ENCODE measurements at regions not wholly inside any gene's neighbourhood (a gene's known extent, or its start where the extent isn't known, plus 50 kb on each side); places are given as distances from the start of the nearest gene placed in this dataset.
"Not testable (repeated sequence)": the region's sequence is repeated elsewhere in the genome, so short reads cannot be mapped to it uniquely, and the experiment has no call there.

DNA sequence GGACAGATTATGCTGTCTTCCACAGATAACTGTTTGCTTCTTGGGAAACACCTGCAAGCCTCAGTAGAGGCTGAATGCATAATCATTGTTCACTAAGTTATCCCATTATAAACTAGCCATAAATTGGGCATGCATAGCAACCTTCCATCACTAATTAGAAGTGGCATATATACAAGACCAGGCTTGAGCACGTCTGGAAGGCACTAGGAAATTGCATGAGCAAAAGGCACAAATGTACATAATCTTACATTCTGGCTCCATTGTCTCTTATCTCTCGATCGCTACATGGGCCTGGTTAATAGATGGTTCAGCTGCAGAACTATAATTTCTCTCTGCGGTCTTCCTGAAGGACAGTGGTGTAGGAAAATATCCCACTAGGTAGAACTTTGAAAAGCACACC is 679.2 kb downstream of the RPL10L start:
- no peak for DNase-seq

DNA sequence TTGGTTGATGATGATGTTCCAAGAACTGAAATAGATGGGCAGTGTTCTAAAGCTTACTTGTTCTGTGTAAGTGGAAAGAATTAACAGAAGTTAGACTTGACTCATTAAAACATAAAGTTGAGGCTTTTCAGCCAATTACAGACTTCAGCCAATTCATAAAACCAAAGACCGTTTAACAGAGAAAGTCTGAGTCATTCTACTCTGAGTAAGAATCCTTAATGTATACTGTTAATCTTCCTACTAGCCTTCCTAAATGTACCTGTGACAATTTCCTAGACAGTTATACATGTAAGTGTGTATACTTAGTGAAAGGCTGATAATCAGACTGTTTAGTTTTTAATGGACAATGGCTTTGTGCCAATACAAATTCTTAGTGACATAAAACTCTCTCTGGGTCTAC is 681.0 kb downstream of the RPL10L start:
- no peak for DNase-seq

DNA sequence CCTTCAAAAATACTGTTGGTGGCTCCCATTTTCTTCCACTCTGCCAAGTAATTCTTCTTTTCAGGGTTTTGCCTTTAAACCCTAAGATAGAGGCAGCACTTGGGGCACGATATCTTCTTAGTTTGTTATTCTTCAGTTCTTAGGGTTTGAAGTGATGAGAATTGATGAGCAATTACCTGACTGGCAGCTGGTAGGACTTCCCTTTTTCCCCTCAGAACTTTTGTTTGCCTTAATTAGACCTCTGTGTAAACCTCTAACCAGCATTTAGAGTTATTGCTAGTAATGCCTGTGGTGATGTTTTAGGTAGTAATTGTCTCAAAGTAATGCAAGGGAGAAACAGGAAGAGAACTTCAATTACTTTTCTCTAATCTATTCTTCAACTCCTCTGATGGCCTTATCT is 683.5 kb downstream of the RPL10L start:
- no peak for DNase-seq

DNA sequence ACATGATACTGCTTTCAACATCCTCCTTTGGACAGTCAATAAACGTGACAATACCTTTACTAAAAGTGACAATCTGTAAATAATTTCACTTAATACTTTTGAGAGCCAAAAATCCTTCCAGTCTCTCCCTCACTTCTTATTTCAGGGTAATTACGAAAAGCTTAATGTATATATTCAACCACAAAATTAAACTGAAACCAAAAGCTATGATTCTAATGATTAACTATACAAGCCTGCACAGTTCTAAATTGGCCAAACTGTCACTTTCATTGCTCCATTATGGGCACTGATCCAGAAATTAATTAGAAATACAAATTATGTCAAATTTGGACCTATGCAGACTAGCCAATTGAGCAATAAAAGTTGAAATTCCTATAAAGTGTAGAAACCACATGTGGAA is 696.5 kb upstream of the MIS18BP1 start:
- no peak for DNase-seq

DNA sequence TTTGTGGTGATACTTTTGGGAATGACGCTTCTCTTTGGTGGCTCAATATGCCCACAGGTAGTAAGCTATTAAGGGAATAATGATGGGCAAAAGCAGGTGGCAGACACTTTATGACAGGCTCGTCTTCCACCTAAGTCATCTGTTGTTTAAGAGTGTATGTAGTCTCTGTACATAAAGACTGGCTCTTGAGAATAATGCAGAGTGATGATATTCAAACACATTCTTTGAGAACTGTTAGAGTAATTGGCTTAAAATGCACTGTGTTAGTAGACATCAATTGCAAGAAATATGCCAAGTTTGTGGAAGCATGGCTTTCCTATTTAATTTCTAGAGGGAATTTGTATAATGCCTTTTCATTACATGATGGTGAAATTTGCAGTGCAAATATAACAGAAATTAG is 694.8 kb upstream of the MIS18BP1 start:
- DNase-seq: no peak

DNA sequence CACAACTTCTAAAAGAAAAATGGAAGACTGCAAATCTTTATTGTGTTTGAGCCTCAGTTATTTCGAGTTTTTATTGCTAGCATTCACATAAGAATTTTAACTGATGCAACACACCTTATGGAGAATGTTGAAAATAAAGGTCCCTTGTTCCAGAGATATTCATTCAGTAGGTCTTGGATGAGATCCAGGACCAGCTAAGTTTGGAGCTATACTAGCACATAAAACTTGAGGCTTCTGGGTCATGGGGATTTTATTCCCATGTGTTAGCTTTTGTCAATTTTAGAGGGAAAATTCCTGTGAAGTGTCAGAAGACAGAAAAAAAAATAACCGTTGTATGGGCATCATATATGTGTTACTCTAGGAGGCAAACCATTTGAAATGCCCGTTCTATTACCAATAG is 693.2 kb upstream of the MIS18BP1 start:
- no peak for DNase-seq

DNA sequence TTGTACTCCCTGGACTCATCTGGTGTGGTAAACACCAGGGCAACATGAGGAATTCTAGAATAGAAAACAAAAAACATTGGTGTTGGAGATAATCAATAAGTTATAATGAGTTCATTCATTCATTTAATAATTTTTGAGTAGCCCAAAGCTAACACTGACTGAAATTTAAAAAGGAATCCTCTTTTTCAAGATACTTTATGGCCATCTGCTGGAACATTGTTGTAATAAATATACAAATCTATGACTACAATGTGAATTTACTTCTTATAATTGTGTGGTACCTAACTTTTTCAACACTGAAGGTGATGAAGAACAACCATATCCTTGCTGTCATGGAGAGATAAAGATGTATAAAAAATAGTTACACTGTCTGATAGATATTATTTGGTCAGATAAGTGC is 687.3 kb upstream of the MIS18BP1 start:
- DNase-seq: no peak

DNA sequence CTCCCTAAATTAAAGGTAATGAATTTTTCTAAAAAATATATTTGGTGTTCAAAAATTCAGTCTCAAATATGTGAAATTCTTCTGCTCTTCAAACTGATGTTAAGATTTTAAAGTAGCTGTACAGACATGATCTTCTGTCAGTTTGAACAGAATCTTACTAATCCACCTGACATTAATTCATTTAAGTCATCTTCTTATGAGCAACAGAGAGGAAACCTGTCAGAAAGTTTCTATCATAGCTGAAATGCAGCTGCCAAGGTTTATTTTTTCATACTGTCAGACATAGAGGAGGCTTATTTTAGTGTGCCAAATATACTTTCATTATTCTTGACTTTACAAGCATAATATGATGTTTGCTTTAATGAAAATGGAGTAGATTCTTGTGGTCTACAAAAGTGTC is 686.6 kb upstream of the MIS18BP1 start:
- no peak for DNase-seq

DNA sequence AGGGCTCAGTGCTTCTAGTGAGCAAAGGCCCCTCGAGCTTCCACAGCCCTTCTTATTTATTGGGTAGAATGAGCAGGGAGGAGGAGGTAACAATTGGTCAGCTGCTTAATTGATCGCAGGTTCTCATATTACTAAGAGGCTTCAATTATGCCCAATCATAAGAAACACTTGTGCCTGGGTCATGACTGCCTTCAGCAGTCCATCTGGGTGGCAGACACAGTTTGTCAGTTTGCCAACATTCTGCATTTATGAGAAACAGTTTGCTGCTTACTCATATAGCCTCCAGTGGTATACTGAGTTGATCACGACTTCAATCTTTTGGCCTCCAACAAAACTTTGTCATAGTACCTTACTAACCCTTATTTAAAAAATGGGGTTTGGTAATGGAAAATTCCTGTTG is 667.0 kb upstream of the MIS18BP1 start:
- DNase-seq: not testable (repeated sequence)

DNA sequence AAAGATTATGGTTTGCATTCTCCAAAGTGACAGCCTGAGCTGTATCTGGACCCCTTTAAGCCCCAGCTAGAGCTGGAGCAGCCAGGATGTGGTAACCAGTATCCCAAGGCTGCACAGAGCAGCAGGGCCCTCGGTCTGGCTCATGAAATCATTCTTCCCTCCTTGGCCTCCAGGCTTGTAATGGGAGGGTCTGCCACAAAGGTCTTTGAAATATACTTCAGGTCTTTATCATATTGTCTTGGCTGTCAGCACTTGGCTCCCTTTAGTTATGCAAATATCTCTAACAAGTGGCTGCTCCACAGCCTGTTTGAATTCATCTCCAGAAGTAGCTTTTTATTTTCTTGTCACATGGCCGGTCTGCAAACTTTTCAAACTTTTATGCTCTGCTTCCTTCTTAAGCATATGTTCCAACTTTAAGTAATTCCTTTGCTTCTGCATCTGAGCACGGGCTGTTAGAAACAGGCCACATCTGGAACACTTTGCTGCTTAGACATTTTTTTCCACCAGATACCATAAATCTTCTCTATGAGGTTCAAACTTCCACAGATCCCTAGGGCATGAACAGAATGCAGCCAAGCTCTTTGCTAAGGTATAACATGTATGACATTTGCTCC is 663.4 kb upstream of the MIS18BP1 start:
- DNase-seq: no peak

DNA sequence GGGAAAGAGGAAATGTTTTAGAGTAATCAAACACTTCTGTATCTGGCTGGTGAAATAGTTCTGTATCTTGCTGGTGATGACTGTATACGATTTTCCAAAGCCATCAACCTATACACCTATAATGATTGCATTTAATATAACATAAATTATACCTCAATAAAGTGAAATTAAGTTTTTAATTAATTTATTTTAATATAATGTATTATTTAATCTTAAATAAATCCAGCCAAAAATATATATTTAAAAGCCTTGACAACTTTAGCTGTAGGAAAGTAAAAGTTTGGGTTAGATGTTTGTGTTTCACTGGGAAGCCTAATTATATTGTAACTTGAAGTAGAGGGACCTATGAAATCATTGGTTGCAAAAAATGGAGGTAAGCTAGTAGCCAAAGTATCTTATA is 654.8 kb upstream of the MIS18BP1 start:
- no peak for DNase-seq

DNA sequence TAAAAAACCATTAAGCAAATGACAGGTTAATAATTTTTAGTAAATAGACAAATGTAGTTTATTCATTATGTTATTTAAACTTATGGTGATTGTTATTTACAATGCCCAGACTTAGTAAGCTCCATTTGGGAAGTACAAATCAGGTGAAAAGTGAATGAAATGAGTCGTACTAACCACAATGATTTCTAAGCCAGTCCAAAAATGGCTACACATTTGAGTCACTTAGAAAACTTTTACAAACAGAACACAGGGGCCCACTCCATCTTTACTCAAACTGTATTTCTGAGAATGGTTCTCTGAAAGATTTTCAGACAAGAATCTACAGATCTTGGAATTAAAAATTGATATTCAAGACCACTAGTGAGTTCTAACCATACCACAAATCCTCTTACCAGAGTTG is 653.3 kb upstream of the MIS18BP1 start:
- DNase-seq: peak; percentile 24

DNA sequence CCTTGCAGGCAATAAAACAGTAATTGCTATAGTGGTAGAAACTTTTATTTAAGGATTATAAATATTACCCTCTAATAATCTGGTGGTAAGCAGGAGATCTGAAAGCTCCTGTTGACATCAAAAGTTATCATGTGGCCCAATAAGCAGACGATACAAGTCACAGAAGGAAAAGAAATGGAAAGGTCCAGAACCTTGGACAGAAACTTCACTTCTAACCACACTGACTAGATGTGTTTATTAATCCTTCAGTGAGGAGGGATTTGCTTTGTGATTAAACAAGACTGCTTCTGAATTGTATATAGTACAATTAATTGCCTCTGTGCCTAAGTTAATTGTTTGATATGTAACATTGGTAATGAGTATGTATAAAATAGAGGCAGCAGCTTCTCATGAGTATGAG is 652.7 kb upstream of the MIS18BP1 start:
- no peak for DNase-seq

DNA sequence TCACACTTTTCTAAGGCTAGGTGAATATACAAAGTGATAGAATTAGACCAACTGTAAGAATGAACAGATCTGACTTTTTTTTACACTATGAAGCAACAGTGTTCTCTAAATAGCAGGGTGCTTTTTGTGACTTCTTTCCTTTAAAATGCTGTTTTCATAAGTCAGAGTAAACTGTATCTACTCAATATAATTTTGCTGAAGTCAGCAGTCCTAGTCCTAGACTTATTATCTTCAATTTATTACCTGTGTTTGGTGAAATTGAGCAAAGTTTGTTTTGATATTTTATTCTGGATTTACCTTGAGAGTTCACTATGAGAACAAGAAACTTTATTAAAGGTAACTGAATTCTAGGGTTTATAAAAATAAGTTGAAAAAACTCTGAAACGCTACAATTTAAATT is 651.3 kb upstream of the MIS18BP1 start:
- no peak for DNase-seq

DNA sequence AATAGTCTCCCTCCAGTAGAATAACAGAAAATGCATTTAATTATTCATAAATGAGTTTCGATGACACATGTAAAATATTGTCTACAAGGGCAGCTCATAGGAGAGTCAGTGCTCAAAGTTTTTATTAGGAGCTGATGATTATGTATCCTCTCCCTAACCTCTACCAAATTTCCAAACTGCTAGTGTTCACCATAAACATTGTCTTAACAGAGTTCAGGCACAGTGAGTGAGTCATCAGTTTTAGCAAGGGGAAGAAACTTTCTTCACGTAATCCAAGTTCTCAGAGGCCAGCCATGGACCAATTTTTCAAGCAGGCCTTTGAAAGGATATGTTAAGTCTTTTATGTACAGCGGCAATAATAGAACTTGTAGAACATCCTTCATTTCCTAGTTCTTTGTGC is 649.2 kb upstream of the MIS18BP1 start:
- peak; percentile 2 for DNase-seq

DNA sequence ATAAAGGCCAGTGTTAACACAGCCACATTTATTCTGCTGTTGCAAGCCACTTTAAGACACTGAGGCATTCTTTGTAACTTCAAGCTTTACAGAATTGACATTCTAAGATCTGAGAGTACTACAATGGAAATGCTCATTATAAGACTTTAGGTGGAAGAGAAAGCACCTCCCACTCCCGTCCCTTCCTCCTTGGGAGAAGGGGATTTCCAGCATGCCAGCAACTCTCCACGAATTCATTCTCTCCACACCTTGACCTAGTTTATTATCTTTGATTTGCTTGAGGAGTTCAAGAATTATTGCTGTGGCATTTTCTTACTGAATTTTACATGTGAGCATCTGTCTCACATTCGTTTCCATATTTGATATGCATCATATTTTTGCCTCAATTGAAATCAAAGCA is 644.4 kb upstream of the MIS18BP1 start:
- DNase-seq: no peak

DNA sequence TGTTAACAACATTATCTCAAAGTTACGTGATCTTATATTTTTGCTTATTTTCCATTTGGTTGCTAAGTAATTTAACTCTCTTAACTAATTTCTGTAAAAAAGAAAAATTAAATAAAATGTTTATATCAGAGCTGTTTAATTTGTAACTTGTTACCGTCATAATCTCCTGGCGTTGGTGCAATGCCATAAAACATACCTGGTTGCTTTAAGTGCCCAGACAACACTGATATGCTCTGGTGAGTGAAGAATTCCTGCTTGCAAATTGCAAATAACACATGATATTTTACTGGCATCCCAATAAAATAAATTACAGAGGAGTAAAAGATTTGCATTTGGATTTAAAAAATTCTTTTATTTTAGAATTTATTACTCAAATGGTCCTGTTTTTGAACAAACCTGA is 640.1 kb upstream of the MIS18BP1 start:
- no peak for DNase-seq

DNA sequence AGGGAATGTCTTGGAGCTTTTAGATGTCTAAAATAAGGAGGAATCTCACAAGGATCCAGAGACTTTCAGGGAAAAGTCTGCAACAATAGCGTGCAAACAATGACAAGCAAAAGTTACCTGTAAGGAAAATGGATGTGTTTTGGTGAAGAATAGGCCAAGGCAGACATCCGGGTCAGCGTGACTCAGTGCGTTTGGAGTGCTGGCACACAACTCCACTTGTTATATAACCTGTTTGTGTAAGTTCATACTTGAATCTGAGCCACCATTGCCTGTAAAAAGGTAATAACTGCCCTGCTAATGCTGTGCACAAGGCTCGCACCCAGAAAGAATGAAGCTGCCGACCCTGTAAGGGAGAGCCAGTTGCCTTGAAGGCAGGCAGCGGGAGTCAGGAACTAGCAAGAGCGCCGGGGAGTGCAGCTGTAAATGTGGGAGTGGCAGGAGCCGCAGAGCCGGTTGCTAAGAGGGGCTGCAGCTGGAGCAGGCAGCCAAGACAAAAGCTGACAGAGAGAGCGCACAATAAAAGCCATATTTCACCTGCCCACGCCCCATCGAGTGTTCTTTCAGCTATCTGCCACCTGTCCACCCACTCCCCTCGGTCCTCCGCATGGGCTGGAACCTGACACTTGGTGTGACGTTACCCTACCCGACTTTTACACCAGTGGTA is 638.5 kb upstream of the MIS18BP1 start:
- no peak for DNase-seq

DNA sequence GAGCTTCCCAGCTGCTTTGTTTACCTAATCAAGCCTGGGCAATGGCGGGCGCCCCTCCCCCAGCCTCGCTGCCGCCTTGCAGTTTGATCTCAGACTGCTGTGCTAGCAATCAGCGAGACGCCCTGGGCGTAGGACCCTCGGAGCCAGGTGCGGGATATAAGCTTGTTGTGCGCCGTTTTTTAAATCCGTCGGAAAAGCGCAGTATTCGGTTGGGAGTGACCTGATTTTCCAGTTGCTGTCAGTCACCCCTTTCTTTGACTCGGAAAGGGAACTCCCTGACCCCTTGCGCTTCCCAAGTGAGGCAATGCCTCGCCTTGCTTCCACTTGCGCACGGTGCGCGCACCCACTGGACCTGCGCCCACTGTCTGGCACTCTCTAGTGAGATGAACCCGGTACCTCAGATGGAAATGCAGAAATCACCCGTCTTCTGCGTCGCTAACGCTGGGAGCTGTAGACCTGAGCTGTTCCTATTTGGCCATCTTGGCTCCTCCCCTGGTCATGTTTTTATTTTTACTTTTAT is 635.8 kb upstream of the MIS18BP1 start:
- not testable (repeated sequence) for DNase-seq

DNA sequence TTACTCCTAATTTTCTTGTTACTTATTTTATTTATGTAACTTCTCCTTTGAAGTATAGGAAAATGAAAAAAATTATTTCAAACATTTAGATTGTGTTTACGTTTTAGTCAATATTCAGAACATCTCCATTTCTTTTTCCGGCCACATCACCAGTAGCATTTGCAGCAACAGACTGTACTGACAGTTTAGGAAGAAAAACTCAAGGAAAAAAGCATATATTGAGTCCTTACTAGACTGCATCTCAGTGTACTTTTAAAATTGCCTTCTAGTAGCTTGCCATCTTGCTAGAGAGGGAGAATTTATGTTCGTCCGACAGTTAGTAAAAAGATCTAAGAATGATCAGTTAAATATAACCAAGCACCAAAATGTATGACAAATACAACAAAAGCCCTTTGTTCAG is 625.0 kb upstream of the MIS18BP1 start:
- no peak for DNase-seq

DNA sequence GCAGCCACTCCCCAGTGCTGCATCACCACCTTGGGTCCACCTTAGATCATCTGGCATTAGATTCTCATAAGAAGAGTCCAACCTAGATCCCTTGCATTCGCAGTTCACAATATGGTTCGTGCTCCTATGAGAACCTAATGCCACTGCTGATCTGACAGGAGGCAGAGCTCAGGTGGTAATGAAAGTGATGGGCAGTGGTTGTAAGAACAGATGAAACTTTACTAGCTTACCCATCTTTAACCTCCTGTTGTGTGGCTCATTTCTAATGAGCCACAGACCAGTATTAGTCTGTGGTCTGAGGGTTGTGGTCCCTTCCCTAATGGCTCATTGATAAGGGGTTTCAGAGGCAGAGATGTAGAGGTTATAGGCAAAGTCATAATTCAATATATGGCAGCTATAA is 615.9 kb upstream of the MIS18BP1 start:
- no peak for DNase-seq

DNA sequence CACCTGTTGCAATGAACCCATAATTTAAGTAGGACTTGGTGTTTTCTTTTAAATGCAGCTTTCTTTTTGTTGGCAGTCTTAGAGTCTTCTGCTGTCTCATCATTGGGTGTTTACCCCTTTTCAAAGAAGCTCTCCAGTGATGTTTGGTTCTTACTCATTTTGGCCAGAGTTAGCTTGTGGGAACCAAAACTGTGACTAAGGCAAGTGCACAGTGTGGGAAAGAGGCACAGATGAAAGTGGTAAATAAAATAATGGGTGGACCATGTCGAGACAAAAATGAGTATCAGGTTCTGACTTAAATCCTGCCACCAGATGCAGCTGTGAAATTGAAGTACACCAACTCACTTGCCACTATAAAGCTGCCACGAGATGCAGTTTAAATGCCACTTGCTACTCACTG is 615.4 kb upstream of the MIS18BP1 start:
- no peak for DNase-seq

DNA sequence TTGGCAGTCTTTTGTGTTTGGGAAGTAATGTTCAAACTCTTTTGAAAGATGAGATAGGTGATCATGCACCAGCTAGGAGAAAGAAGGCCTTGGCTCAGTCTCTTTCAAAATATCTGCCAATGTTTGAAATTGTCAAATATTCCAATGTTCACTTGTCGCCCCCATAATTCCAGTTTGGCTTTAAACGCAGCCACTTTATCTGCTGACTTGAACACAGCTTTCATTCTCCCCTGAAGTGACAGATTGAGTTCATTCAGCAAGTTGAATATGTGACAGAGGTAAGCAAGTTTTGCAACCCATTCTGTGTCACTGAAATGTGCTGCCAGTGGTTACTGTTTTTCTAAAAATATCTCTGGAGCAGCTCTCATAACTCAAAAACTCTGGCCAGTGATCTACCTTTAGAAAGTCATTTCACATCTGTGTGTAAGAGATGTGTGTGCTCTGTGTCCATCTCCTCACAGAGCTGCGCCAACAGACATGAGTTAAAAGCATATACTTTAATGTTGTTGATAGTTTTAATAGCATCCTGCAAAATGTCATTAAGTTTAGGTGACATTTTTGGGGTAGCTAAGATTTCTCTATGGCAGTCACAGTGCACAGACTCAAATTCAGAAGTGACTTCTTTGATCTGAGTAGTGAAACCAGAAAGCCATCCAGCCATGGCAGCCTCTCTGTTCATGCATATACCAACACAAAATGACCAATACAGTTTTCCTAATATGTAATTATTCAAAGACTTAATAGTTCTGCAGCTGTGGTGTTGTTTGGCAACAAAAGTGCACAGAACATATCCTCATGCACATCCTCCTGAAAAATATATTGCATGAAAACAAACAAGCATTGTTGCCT is 614.3 kb upstream of the MIS18BP1 start:
- no peak for DNase-seq

DNA sequence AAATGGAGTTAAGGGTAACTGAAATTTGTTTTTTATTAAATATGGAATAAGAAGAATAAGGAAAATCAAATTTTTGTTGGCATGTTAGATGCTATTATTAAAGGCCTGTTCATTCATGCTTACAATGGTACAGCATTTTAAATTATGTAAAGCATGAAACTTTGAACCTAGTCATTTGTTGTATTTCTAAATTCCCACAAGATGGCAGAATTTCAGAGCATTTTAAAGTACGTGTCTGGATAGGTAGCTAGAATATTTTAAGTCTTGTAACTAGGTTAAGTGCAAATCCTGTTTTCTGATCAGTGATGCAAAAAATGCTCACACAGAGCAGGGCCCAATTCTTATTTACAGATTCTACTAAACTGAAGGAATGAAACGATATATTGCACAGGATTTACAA is 585.6 kb upstream of the MIS18BP1 start:
- DNase-seq: peak; percentile 1
